ENCODE measurements at regions not wholly inside any gene's neighbourhood (a gene's known extent, or its start where the extent isn't known, plus 50 kb on each side); places are given as distances from the start of the nearest gene placed in this dataset.

DNA sequence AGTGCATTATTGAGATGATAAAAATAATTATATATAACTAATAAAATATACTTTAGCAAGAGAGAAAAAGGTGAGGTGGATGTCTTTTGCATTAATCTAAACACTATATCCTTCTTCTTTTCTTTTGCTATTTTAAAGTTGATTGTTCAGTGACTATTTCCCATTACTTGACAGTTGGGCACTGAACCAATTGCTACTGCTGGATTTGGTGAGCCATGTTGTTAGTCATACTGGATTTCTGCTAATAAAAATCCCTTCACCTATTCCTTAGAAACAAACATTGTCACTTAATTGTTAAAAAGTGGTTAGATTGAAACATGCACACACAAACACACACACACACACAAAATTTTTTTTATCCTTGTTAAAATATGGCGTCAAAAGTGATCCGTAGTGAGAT, 251.6 kb upstream of the ALG10 start:
- TF ChIP-seq, protein P1, sequence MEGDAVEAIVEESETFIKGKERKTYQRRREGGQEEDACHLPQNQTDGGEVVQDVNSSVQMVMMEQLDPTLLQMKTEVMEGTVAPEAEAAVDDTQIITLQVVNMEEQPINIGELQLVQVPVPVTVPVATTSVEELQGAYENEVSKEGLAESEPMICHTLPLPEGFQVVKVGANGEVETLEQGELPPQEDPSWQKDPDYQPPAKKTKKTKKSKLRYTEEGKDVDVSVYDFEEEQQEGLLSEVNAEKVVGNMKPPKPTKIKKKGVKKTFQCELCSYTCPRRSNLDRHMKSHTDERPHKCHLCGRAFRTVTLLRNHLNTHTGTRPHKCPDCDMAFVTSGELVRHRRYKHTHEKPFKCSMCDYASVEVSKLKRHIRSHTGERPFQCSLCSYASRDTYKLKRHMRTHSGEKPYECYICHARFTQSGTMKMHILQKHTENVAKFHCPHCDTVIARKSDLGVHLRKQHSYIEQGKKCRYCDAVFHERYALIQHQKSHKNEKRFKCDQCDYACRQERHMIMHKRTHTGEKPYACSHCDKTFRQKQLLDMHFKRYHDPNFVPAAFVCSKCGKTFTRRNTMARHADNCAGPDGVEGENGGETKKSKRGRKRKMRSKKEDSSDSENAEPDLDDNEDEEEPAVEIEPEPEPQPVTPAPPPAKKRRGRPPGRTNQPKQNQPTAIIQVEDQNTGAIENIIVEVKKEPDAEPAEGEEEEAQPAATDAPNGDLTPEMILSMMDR (IDR thresholded peaks at IDR 0.05; ENCODE audit: poor library complexity, severe bottlenecking) = no peak
- TF ChIP-seq EZH2 (IDR thresholded peaks at IDR 0.05; ENCODE audit: borderline replicate concordance, insufficient read depth, low read length, poor library complexity, severe bottlenecking) (no peak), EP300 (conservative IDR thresholded peaks at IDR 0.05; ENCODE audit: poor library complexity, severe bottlenecking) (no peak), POLR2AphosphoS5 (IDR thresholded peaks at IDR 0.05) (no peak), RAD21 (conservative IDR thresholded peaks at IDR 0.05) (no peak), SMC3 (conservative IDR thresholded peaks at IDR 0.05; ENCODE audit: poor library complexity) (no peak)

Data from neural cell (in vitro differentiated cells).